Erythroblast (primary cell): ENCODE measurements at regions not wholly inside any gene's neighbourhood (a gene's known extent, or its start where the extent isn't known, plus 50 kb on each side); places are given as distances from the start of the nearest gene placed in this dataset.
"Not testable (repeated sequence)": the region's sequence is repeated elsewhere in the genome, so short reads cannot be mapped to it uniquely, and the experiment has no call there.

ENCODE experiments used
- GATA1 ChIP-seq: IDR thresholded peaks from 2 replicates; pipeline ENCODE4 v1.6.1; 2011; ENCODE audit warnings: low read depth, mild to moderate bottlenecking, control low read depth, low read length, moderate library complexity
- POLR2A ChIP-seq: IDR thresholded peaks from 2 replicates; pipeline ENCODE4 v1.6.1; 2011; ENCODE audit warnings: mild to moderate bottlenecking, low read length

- not testable (repeated sequence) for TF ChIP-seq POLR2A, GATA1
Measured at GRCh38 chr10:47705698-47706414, 57.5 kb downstream of the SYT15B start.
